ENCODE measurements at regions not wholly inside any gene's neighbourhood (a gene's known extent, or its start where the extent isn't known, plus 50 kb on each side); places are given as distances from the start of the nearest gene placed in this dataset.
"Not testable (repeated sequence)": the region's sequence is repeated elsewhere in the genome, so short reads cannot be mapped to it uniquely, and the experiment has no call there.

GRCh38 chr6:23841116-23841515 lies 284.9 kb upstream of the NRSN1 start (continued):
- TF ChIP-seq E2F4 (CRISPR knock-in tag; IDR thresholded peaks at IDR 0.05; ENCODE audit: borderline replicate concordance, low read depth), result no peak

GRCh38 chr6:23842760-23843159 lies 283.3 kb upstream of the NRSN1 start:
- no peaks in the 10 kb centered on the region for H3K36me3 Mint-ChIP-seq
- no peaks in the 10 kb centered on the region for H3K9me3 Mint-ChIP-seq
- TF ChIP-seq GTF2I (CRISPR knock-in tag; conservative IDR thresholded peaks at IDR 0.05) (no peak), RORB (CRISPR knock-in tag; IDR thresholded peaks at IDR 0.05) (no peak)
- CTCF ChIA-PET, result no interaction called here
- H3K27me3 Mint-ChIP-seq (ENCODE audit: low read depth), result no peaks in the 10 kb centered on the region
- no peaks in the 10 kb centered on the region for H3K4me1 Mint-ChIP-seq
- no peak overlapping the region for H3K27ac Mint-ChIP-seq
- no peak for DNase-seq (ENCODE audit: low spot score)
- ATAC-seq, result no peak
- H3K4me3 Mint-ChIP-seq, result no peak overlapping the region
- POLR2A ChIA-PET, result no interaction called here

- no peak for ATAC-seq
- no peaks in the 10 kb centered on the region for H3K4me1 Mint-ChIP-seq
- no peaks in the 10 kb centered on the region for H3K36me3 Mint-ChIP-seq
- TF ChIP-seq TP53 (CRISPR knock-in tag; IDR thresholded peaks at IDR 0.05) (no peak), STAT6 (CRISPR knock-in tag; conservative IDR thresholded peaks at IDR 0.05; ENCODE audit: low read depth) (no peak), HMGA2 (CRISPR knock-in tag; IDR thresholded peaks at IDR 0.05) (no peak), MAX (CRISPR knock-in tag; IDR thresholded peaks at IDR 0.05) (no peak), ZBTB43 (CRISPR knock-in tag; IDR thresholded peaks at IDR 0.05) (no peak), ZNF532 (CRISPR knock-in tag; IDR thresholded peaks at IDR 0.05; ENCODE audit: borderline replicate concordance) (no peak), E2F5 (CRISPR knock-in tag; IDR thresholded peaks at IDR 0.05) (no peak), MLX (CRISPR knock-in tag; IDR thresholded peaks at IDR 0.05) (no peak), ZNF219 (CRISPR knock-in tag; IDR thresholded peaks at IDR 0.05; ENCODE audit: borderline replicate concordance) (no peak), NR3C1 (CRISPR knock-in tag; conservative IDR thresholded peaks at IDR 0.05; ENCODE audit: low read depth) (no peak), ZNF317 (CRISPR knock-in tag; IDR thresholded peaks at IDR 0.05; ENCODE audit: borderline replicate concordance, low read depth) (no peak), ATF3 (CRISPR knock-in tag; conservative IDR thresholded peaks at IDR 0.05) (no peak)
- no peak overlapping the region for H3K27ac Mint-ChIP-seq
- H3K27me3 Mint-ChIP-seq (ENCODE audit: low read depth), result no peaks in the 10 kb centered on the region
- H3K4me3 Mint-ChIP-seq, result no peak overlapping the region
- POLR2A ChIA-PET, result no interaction called here
- CTCF ChIA-PET, result no interaction called here
- DNase-seq (ENCODE audit: low spot score), result no peak
- H3K9me3 Mint-ChIP-seq, result peaks cover 4% of the 10 kb centered on the region
Measured at GRCh38 chr6:23851522-23851921, 274.5 kb upstream of the NRSN1 start.

GRCh38 chr6:23853566-23854133 lies 272.4 kb upstream of the NRSN1 start:
- POLR2A ChIA-PET; H3K4me1 Mint-ChIP-seq; H3K27ac Mint-ChIP-seq; ATAC-seq; DNase-seq (ENCODE audit: low spot score); H3K36me3 Mint-ChIP-seq; H3K27me3 Mint-ChIP-seq (ENCODE audit: low read depth); H3K4me3 Mint-ChIP-seq; CTCF ChIA-PET: not testable (repeated sequence)
- H3K9me3 Mint-ChIP-seq, result peaks cover 20% of the 10 kb centered on the region

GRCh38 chr6:23854154-23854553 lies 271.9 kb upstream of the NRSN1 start:
- H3K36me3 Mint-ChIP-seq; CTCF ChIA-PET; H3K27ac Mint-ChIP-seq; H3K4me3 Mint-ChIP-seq; H3K27me3 Mint-ChIP-seq (ENCODE audit: low read depth); H3K4me1 Mint-ChIP-seq; ATAC-seq; DNase-seq (ENCODE audit: low spot score); POLR2A ChIA-PET: not testable (repeated sequence)
- peaks cover 20% of the 10 kb centered on the region for H3K9me3 Mint-ChIP-seq
